Activated naive CD8-positive, alpha-beta T cell treated with anti-CD3 and anti-CD28 coated beads for 36 hours (primary cell): ENCODE measurements at regions not wholly inside any gene's neighbourhood (a gene's known extent, or its start where the extent isn't known, plus 50 kb on each side); places are given as distances from the start of the nearest gene placed in this dataset.
"Not testable (repeated sequence)": the region's sequence is repeated elsewhere in the genome, so short reads cannot be mapped to it uniquely, and the experiment has no call there.

Experiments used
- DNase-seq: peaks from one replicate; pipeline ENCODE4 v3.0.0; 2021
- H3K27ac Mint-ChIP-seq: one replicate; pipeline ENCODE4 v1.8.0; 2022; ENCODE audit warnings: mild to moderate bottlenecking, moderate library complexity, mixed read lengths
- H3K27me3 Mint-ChIP-seq: one replicate; pipeline ENCODE4 v1.8.0; 2022; ENCODE audit warnings: mild to moderate bottlenecking, mixed read lengths
- H3K36me3 Mint-ChIP-seq: one replicate; pipeline ENCODE4 v1.8.0; 2021; ENCODE audit warnings: mild to moderate bottlenecking, mixed read lengths
- H3K4me1 Mint-ChIP-seq: one replicate; pipeline ENCODE4 v1.8.0; 2021; ENCODE audit warnings: mixed read lengths
- H3K4me3 Mint-ChIP-seq: one replicate; pipeline ENCODE4 v1.8.0; 2022; ENCODE audit warnings: mild to moderate bottlenecking, moderate library complexity, mixed read lengths
- H3K9me3 Mint-ChIP-seq: one replicate; pipeline ENCODE4 v1.8.0; 2022; ENCODE audit warnings: mixed read lengths

GRCh38 chr3:61415201-61415600 lies 146.2 kb upstream of the PTPRG start:
- H3K27ac Mint-ChIP-seq, result no peak overlapping the region
- no peaks in the 10 kb centered on the region for H3K4me1 Mint-ChIP-seq
- H3K9me3 Mint-ChIP-seq, result no peaks in the 10 kb centered on the region
- no peak for DNase-seq
- H3K27me3 Mint-ChIP-seq, result peaks cover 8% of the 10 kb centered on the region
- no peaks in the 10 kb centered on the region for H3K36me3 Mint-ChIP-seq
- H3K4me3 Mint-ChIP-seq, result no peak overlapping the region

GRCh38 chr3:61416618-61417017 lies 144.8 kb upstream of the PTPRG start:
- H3K27me3 Mint-ChIP-seq, result peaks cover 9% of the 10 kb centered on the region
- H3K9me3 Mint-ChIP-seq, result no peaks in the 10 kb centered on the region
- H3K27ac Mint-ChIP-seq, result no peak overlapping the region
- DNase-seq, result no peak
- peaks cover 2% of the 10 kb centered on the region for H3K4me1 Mint-ChIP-seq
- H3K36me3 Mint-ChIP-seq, result no peaks in the 10 kb centered on the region
- H3K4me3 Mint-ChIP-seq, result no peak overlapping the region

- no peak for DNase-seq
- peaks cover 6% of the 10 kb centered on the region for H3K27me3 Mint-ChIP-seq
- no peaks in the 10 kb centered on the region for H3K36me3 Mint-ChIP-seq
- H3K9me3 Mint-ChIP-seq, result no peaks in the 10 kb centered on the region
- H3K4me1 Mint-ChIP-seq, result peaks cover 2% of the 10 kb centered on the region
- H3K27ac Mint-ChIP-seq, result no peak overlapping the region
- no peak overlapping the region for H3K4me3 Mint-ChIP-seq
These were observed 144.0 kb upstream of the PTPRG start for GRCh38 chr3:61417352-61417751.

- Mint-ChIP-seq H3K9me3 (no peaks in the 10 kb centered on the region), H3K27ac (no peak overlapping the region), H3K27me3 (peaks cover 6% of the 10 kb centered on the region), H3K36me3 (no peaks in the 10 kb centered on the region), H3K4me3 (no peak overlapping the region), H3K4me1 (peaks cover 2% of the 10 kb centered on the region)
- DNase-seq, result no peak
These were observed 141.1 kb upstream of the PTPRG start for GRCh38 chr3:61420136-61420759.

- no peak for DNase-seq
- H3K4me3 Mint-ChIP-seq, result no peak overlapping the region
- H3K36me3 Mint-ChIP-seq, result no peaks in the 10 kb centered on the region
- H3K4me1 Mint-ChIP-seq, result peaks cover 2% of the 10 kb centered on the region
- H3K27ac Mint-ChIP-seq, result no peak overlapping the region
- H3K9me3 Mint-ChIP-seq, result no peaks in the 10 kb centered on the region
- H3K27me3 Mint-ChIP-seq, result peaks cover 6% of the 10 kb centered on the region
These were observed 138.3 kb upstream of the PTPRG start for GRCh38 chr3:61422945-61423673.

GRCh38 chr3:61425356-61425755 lies 136.0 kb upstream of the PTPRG start:
- peaks cover 3% of the 10 kb centered on the region for H3K27me3 Mint-ChIP-seq

GRCh38 chr3:61429106-61429505 lies 132.3 kb upstream of the PTPRG start:
- Mint-ChIP-seq H3K27me3 (no peaks in the 10 kb centered on the region), H3K4me3 (no peak overlapping the region), H3K9me3 (no peaks in the 10 kb centered on the region), H3K36me3 (no peaks in the 10 kb centered on the region), H3K4me1 (no peaks in the 10 kb centered on the region), H3K27ac (no peak overlapping the region)
- DNase-seq, result no peak

More at GRCh38 chr3:61425356-61425755, 136.0 kb upstream of the PTPRG start:
- Mint-ChIP-seq H3K9me3 (no peaks in the 10 kb centered on the region), H3K27ac (no peak overlapping the region), H3K36me3 (no peaks in the 10 kb centered on the region), H3K4me1 (peaks cover 2% of the 10 kb centered on the region), H3K4me3 (no peak overlapping the region)
- no peak for DNase-seq

GRCh38 chr3:61434901-61435300 lies 126.5 kb upstream of the PTPRG start:
- not testable (repeated sequence) for H3K27ac Mint-ChIP-seq, DNase-seq, H3K9me3 Mint-ChIP-seq, H3K36me3 Mint-ChIP-seq, H3K4me3 Mint-ChIP-seq, H3K27me3 Mint-ChIP-seq, H3K4me1 Mint-ChIP-seq

GRCh38 chr3:61435361-61435760 lies 126.0 kb upstream of the PTPRG start:
- not testable (repeated sequence) for H3K4me1 Mint-ChIP-seq, H3K36me3 Mint-ChIP-seq, H3K4me3 Mint-ChIP-seq, H3K9me3 Mint-ChIP-seq, H3K27ac Mint-ChIP-seq, H3K27me3 Mint-ChIP-seq, DNase-seq

- Mint-ChIP-seq H3K9me3 (peaks cover 2% of the 10 kb centered on the region), H3K4me3 (no peak overlapping the region), H3K27ac (no peak overlapping the region), H3K4me1 (no peaks in the 10 kb centered on the region), H3K36me3 (no peaks in the 10 kb centered on the region), H3K27me3 (no peaks in the 10 kb centered on the region)
- DNase-seq, result no peak
These were observed 122.9 kb upstream of the PTPRG start for GRCh38 chr3:61438253-61439121.

- H3K4me3 Mint-ChIP-seq, result no peak overlapping the region
- H3K4me1 Mint-ChIP-seq, result no peaks in the 10 kb centered on the region
- H3K9me3 Mint-ChIP-seq, result peaks cover 2% of the 10 kb centered on the region
- no peaks in the 10 kb centered on the region for H3K27me3 Mint-ChIP-seq
- no peak overlapping the region for H3K27ac Mint-ChIP-seq
- no peaks in the 10 kb centered on the region for H3K36me3 Mint-ChIP-seq
- no peak for DNase-seq
These were observed 122.3 kb upstream of the PTPRG start for GRCh38 chr3:61439122-61439458.

GRCh38 chr3:61442696-61443095 lies 118.7 kb upstream of the PTPRG start:
- Mint-ChIP-seq H3K4me1 (no peaks in the 10 kb centered on the region), H3K36me3 (no peaks in the 10 kb centered on the region), H3K27me3 (peaks cover 4% of the 10 kb centered on the region), H3K4me3 (no peak overlapping the region), H3K27ac (no peak overlapping the region), H3K9me3 (no peaks in the 10 kb centered on the region)
- no peak for DNase-seq

GRCh38 chr3:61443886-61444285 lies 117.5 kb upstream of the PTPRG start:
- Mint-ChIP-seq H3K36me3 (no peaks in the 10 kb centered on the region), H3K9me3 (no peaks in the 10 kb centered on the region), H3K4me3 (no peak overlapping the region), H3K27ac (no peak overlapping the region), H3K27me3 (peaks cover 4% of the 10 kb centered on the region), H3K4me1 (no peaks in the 10 kb centered on the region)
- no peak for DNase-seq

GRCh38 chr3:61444782-61445181 lies 116.6 kb upstream of the PTPRG start:
- Mint-ChIP-seq H3K9me3 (no peaks in the 10 kb centered on the region), H3K27ac (no peak overlapping the region), H3K27me3 (peaks cover 4% of the 10 kb centered on the region), H3K4me3 (no peak overlapping the region), H3K4me1 (no peaks in the 10 kb centered on the region), H3K36me3 (no peaks in the 10 kb centered on the region)
- DNase-seq, result no peak

- peaks cover 4% of the 10 kb centered on the region for H3K27me3 Mint-ChIP-seq
- no peaks in the 10 kb centered on the region for H3K9me3 Mint-ChIP-seq
- no peak overlapping the region for H3K27ac Mint-ChIP-seq
- H3K4me3 Mint-ChIP-seq, result no peak overlapping the region
- no peak for DNase-seq
- no peaks in the 10 kb centered on the region for H3K4me1 Mint-ChIP-seq
- H3K36me3 Mint-ChIP-seq, result no peaks in the 10 kb centered on the region
These were observed 115.4 kb upstream of the PTPRG start for GRCh38 chr3:61445924-61446323.
